ENCODE measurements at regions not wholly inside any gene's neighbourhood (a gene's known extent, or its start where the extent isn't known, plus 50 kb on each side); places are given as distances from the start of the nearest gene placed in this dataset.

GRCh38 chr2:106629981-106630380, 142.8 kb downstream of the CD8B2 start:
- DNase-seq (ENCODE audit: low spot score): no peak

GRCh38 chr2:106631281-106631680, 144.1 kb downstream of the CD8B2 start:
- no peak for DNase-seq (ENCODE audit: low spot score)

DNA sequence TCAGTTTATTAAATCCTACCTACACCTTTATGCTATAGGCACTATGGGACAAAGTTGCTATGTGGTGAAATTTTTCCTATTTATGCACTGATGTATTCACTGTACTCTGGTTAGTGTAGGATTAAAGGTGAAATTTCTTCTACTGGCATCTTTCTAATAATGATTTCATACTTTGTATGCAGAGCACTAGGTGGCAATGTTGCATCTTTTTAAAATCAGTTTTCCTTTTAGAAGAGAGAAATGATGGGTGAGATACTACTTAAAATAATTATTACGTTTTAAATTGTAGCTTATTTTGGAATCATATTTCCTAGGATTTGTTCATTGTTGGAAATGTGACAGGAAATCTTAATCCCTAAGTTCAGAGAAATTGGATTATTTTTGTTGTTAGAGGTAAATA, 150.9 kb downstream of the CD8B2 start:
- DNase-seq (ENCODE audit: low spot score): peak; percentile 33

DNA sequence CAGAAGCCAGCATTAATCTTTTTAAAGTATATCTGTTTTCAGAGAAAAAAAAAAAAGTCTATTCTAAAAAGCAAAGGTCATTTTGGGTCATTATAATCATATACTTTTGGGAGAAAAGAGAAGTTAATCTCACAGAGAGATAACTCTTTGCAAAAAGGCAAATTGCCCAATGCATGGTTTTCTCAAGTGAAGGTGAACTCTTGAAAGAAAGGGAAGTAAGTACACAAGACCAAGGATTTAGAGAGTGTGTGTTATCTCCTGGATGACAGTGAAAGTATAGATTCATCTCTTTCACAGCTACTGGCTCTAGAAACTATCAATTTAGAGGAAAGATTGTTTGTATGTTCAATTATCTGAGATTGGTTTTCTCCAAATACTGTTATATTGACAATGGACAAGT, 151.4 kb downstream of the CD8B2 start:
- no peak for DNase-seq (ENCODE audit: low spot score)

GRCh38 chr2:106642679-106643078, 155.5 kb downstream of the CD8B2 start:
- DNase-seq (ENCODE audit: low spot score): no peak

GRCh38 chr2:106644623-106645022, 157.5 kb downstream of the CD8B2 start:
- no peak for DNase-seq (ENCODE audit: low spot score)

- DNase-seq (ENCODE audit: low spot score): no peak
These were observed 159.4 kb downstream of the CD8B2 start for GRCh38 chr2:106646605-106647004.

DNA sequence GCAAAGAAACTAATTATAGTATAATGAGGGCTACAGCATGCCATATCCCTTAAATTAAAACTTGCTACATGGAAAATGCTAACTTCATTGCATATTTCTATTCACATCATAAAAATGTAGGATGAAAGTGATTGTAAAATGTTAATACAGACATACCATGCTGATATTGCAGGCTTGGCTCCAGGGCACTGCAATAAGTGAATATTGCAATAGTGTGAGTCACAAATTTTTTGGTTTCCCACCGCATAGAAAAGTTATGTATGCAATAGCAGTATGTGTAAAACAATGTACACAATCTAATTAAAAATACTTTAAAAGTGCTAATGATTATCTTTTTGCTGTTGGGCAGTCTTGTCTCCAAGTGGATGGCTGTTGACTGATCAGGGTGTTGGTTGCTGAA, 162.1 kb downstream of the CD8B2 start:
- no peak for DNase-seq (ENCODE audit: low spot score)

DNA sequence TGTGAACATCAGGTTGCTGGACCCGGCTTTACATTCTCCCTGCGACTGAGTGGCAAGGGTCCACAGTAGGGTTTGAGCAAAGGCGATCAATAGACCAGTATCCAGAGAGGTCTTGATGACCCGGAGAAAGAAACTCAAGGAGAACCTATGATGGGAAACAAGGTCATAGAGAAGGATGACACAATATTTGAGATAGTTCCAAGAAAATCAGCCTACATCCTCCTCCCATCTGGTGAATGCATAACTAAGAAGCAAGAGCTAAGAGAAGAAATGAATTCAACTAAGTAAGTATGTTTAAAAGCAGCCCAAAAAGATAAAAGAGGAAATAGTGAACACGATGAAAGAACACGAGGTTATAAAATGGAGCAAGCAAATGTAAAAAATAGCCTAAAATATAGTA, 166.3 kb downstream of the CD8B2 start:
- no peak for DNase-seq (ENCODE audit: low spot score)

- DNase-seq (ENCODE audit: low spot score): no peak
These were observed 171.5 kb downstream of the CD8B2 start for GRCh38 chr2:106658616-106659015.

- no peak for DNase-seq (ENCODE audit: low spot score)
These were observed 177.5 kb downstream of the CD8B2 start for GRCh38 chr2:106664669-106665068.

DNA sequence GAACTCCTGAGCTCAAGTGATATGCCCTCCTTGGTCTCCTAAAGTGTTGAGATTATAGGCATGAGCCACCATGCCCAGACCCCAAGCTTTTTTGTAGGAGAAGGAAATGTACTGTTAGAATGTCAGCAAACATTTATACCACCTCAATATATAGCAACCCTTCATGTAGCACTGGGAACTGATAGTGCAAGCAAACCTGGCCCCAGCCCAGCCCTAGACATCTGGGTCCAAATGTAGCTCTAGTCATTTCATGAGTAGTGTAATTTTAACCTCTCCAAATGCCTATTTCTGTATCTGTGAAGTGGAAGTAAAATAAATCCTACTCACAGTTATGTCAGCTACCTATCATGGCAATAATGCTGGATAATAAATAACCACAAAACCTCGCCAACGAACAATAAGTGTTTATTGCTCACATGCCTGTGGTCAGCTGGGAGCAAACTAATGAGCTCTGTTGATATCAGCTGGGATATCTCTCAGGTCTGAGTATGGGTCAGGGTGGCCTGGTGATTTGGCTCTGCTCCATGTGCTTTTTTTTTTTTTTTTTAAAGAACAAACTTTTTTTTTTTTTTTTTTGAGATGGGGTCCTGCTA, 180.4 kb downstream of the CD8B2 start:
- no peak for DNase-seq (ENCODE audit: low spot score)

GRCh38 chr2:106685180-106685897, 198.2 kb downstream of the CD8B2 start:
- DNase-seq (ENCODE audit: low spot score): no peak

DNA sequence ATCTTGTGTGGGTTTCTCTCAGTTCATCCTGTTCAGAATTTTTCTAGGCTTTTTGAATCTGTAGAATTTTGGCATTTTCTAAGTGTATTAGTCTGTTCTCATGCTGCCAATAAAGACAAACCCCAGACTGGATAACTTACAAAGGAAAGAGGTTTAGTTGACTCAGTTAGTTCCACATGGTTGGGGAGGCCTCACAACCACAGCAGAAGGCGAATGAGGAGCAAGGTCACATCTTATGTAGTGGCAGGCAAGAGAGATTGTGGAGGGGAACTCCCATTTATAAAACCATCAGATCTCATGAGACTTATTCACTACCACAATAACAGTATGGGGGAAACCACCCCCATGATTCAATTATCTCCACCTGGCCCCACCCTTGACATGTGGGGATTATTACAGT, 199.2 kb downstream of the ST6GAL2 start:
- no peak for DNase-seq (ENCODE audit: low spot score)

DNA sequence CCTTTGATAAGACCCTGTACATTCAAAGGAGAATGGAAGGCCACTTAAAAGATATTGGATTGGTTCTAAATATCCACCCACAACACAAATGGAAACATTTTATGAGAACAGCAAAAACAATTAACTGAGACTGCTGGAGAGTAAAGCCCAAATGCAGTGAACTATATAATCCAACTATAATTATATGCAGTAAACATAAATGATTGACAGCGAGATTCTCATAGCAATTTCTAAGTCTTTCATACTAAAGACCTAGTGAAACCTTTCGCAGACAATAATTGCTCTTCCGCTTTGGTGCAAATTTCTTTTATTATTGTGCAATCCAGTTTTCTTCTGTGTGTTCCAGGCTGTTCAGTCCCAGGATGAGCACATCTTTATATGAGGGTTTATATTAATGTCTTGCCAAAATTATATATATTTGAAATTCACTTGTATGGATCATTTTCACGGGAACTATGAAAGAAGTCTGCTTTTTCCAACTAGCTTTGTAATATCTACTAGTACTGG, 190.9 kb downstream of the ST6GAL2 start:
- no peak for DNase-seq (ENCODE audit: low spot score)

DNA sequence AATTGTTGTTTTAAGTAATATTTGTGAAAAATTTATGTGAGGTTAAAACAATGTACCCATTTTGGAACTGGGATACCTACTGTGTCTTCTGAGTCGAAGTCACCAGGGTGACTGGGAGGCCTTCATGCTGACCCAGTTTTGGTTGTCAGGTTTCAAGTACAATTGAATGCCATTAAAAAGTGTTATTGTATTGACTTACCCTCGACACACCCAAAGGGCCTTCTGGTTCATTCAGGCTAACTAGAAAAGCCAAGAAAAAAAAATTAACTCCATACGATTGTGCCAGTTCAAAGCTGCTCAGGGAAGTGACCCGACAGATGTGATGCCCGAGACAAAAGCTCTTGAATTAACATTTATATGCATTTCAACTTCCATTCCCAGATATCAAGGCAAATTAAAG, 190.0 kb downstream of the ST6GAL2 start:
- DNase-seq (ENCODE audit: low spot score): no peak

DNA sequence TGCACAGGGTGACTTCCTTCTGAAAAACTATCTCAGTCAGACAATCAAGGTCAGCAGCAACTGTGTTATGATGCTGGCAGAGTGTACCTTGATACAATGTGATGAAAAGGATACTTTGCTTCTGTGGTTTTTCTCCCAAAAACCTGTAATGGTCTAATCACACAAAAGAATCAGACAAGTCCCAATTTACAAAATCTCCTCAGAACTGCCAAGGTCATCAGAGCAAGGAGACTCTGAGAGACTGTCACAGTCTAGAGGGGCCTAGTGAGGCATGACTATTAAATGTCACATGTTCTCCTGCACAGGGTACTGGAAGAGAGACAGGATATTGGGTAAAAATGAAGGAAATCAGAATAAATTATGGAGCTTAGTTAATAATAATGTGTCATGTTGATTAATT, 185.4 kb downstream of the ST6GAL2 start:
- DNase-seq (ENCODE audit: low spot score): no peak

DNA sequence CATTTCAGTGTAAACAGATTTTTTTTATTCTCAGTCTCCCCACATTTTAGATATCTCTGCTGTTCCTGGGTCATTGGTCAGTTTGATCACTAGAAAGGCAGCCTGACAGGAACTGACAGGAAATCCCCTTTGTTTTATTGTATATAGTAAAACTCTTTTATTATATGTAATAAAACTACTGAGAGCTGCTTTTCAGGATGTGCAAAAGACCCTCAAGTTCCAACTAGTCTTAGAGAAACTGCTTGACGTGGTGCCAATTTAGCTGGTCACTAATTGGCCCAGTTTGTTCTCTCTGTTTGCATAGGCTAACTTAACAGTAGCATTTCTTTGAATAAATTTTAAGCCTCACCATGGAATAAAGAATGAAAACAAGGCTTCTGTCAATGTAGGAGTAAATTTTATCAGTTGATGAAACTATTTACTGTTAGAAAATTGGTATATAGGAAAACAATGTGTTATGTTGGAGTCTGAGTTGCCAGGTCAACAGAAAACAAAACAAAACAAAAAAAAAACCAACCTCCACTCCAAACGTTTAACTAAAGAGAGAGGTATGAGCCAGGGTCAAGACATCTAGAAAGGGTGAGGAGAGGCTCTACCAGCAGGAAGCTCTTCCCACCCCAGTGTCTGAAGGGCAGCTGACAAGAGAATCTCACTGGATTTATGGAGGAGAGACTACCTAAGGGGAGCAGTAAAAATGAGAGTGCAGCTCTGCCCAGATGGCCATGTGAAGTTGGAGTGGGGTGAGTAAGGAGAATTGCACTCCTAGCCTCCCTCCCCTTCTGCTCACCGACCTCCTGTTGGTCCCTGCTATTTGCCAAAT, 184.6 kb downstream of the ST6GAL2 start:
- no peak for DNase-seq (ENCODE audit: low spot score)

- no peak for DNase-seq (ENCODE audit: low spot score)
These were observed 182.8 kb downstream of the ST6GAL2 start for GRCh38 chr2:106703161-106703560.

GRCh38 chr2:106704798-106705197, 181.2 kb downstream of the ST6GAL2 start:
- DNase-seq (ENCODE audit: low spot score): no peak

- DNase-seq (ENCODE audit: low spot score): no peak
These were observed 180.1 kb downstream of the ST6GAL2 start for GRCh38 chr2:106705877-106706276.

DNA sequence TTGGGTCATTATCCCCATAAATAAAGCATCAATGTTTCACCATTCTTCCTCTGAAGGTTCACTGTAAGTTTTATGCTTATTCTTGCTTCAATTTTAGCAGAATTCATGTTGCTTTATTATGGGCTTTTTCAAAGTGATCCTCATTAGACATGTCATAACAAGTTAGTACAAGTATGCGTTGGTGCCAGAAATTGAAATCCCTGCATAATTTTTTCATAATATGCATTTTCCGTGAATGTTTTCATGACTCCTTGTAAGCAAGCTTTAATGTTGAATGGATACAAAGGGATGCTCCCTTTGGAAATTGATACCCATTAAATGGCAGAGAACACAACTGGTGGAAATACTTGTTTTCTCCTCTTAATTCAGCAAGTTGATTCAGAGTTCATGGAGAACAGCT, 179.7 kb downstream of the ST6GAL2 start:
- no peak for DNase-seq (ENCODE audit: low spot score)

GRCh38 chr2:106708209-106708608, 177.8 kb downstream of the ST6GAL2 start:
- DNase-seq (ENCODE audit: low spot score): no peak

All from pons (tissue), 1 donor.